ENCODE measurements at regions not wholly inside any gene's neighbourhood (a gene's known extent, or its start where the extent isn't known, plus 50 kb on each side); places are given as distances from the start of the nearest gene placed in this dataset.

DNA sequence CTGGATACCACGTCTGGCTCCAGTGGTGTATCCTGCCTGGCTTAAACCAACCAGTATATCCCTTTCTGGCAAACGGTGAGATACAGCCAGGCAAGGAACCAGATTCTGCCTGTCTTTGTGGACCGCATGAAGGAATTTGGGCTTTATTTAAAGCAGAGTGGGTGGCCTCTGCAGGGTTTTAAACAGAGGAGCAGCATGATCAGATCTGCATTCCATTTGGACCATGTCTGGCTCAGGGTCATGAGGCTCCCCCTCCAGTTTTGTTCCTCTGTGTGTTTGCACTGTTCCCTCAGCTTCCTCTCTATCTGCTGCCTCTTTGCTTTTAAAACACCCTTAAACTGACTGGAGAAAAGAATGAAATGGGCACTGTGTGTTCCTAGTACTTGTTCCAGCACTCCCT, 195.0 kb downstream of the GIPC2 start:
- TF ChIP-seq, protein P1, sequence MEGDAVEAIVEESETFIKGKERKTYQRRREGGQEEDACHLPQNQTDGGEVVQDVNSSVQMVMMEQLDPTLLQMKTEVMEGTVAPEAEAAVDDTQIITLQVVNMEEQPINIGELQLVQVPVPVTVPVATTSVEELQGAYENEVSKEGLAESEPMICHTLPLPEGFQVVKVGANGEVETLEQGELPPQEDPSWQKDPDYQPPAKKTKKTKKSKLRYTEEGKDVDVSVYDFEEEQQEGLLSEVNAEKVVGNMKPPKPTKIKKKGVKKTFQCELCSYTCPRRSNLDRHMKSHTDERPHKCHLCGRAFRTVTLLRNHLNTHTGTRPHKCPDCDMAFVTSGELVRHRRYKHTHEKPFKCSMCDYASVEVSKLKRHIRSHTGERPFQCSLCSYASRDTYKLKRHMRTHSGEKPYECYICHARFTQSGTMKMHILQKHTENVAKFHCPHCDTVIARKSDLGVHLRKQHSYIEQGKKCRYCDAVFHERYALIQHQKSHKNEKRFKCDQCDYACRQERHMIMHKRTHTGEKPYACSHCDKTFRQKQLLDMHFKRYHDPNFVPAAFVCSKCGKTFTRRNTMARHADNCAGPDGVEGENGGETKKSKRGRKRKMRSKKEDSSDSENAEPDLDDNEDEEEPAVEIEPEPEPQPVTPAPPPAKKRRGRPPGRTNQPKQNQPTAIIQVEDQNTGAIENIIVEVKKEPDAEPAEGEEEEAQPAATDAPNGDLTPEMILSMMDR (conservative IDR thresholded peaks at IDR 0.05; ENCODE audit: low read depth, low read length) = no peak
- TF ChIP-seq EZH2phosphoT487 (IDR thresholded peaks at IDR 0.05; ENCODE audit: borderline replicate concordance, low read length) (no peak), EZH2 (IDR thresholded peaks at IDR 0.05; ENCODE audit: low read length, unreplicated experiment) (no peak)
- Histone ChIP-seq H3K4me2 (ENCODE audit: low read length) (no peak overlapping the region), H3K9ac (ENCODE audit: low read length) (no peak overlapping the region), H3F3A (ENCODE audit: low read length, unreplicated experiment) (peaks cover 10% of the 10 kb centered on the region), H3K36me3 (ENCODE audit: low read depth, low read length) (peaks cover 5% of the 10 kb centered on the region; the same call in 1 of the 2 replicates), H3K27ac (ENCODE audit: low read length) (no peak overlapping the region), H4K20me1 (ENCODE audit: low read length) (no peaks in the 10 kb centered on the region), H3K4me3 (ENCODE audit: low read length) (no peak overlapping the region), H3K79me2 (ENCODE audit: low read length) (no peaks in the 10 kb centered on the region), H3K27me3 (ENCODE audit: low read length) (no peaks in the 10 kb centered on the region), H3K4me1 (ENCODE audit: insufficient read depth, low read length) (peaks cover 35% of the 10 kb centered on the region), H3K9me2 (replicated peaks; ENCODE audit: low read length) (no peaks in the 10 kb centered on the region), H3K9me3 (ENCODE audit: low read length) (no peaks in the 10 kb centered on the region), H2AFZ (ENCODE audit: low read length) (peak overlapping the region; percentile 5; the same call in 1 of the 2 replicates)
- intact Hi-C loops (cut with micrococcal nuclease) = no loop called here
- no TSS peak for BruUV-seq (replicated peaks)
- POLR2A ChIA-PET (ENCODE audit: unreplicated experiment) = no interaction called here
- no peak for DNase-seq
- ATAC-seq = no peak
- CTCF ChIA-PET = no interaction called here

DNA sequence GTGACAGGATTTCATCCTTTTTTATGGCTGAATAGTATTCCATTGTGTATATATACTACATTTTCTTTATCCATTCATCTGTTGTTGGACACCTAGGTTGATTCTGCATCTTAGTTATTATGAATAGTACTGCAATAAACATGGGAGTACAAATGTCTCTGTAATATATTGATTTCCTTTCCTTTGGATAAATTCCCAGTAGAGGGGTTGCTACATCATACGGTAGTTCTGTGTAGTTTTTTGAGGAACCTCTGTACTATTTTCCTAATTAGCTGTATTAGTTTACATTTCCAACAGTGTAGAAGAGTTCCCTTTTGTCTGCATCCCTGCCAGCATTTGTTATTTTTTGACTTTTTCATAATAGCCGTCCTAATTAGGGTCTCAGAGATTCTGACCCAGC, 201.3 kb downstream of the GIPC2 start:
- POLR2A ChIA-PET (ENCODE audit: unreplicated experiment) = no interaction called here
- Histone ChIP-seq H3K4me3 (ENCODE audit: low read length) (no peak overlapping the region), H3K4me1 (ENCODE audit: insufficient read depth, low read length) (0 out of 2 replicates have a peak, but pooled peaks cover 2% of the 10 kb centered on the region), H3K9me2 (replicated peaks; ENCODE audit: low read length) (no peaks in the 10 kb centered on the region), H3K27ac (ENCODE audit: low read length) (no peak overlapping the region), H3K9me3 (ENCODE audit: low read length) (no peaks in the 10 kb centered on the region), H3F3A (ENCODE audit: low read length, unreplicated experiment) (no peaks in the 10 kb centered on the region), H3K27me3 (ENCODE audit: low read length) (no peaks in the 10 kb centered on the region), H4K20me1 (ENCODE audit: low read length) (no peaks in the 10 kb centered on the region), H3K4me2 (ENCODE audit: low read length) (no peak overlapping the region), H3K36me3 (ENCODE audit: low read depth, low read length) (peaks cover 11% of the 10 kb centered on the region), H3K79me2 (ENCODE audit: low read length) (no peaks in the 10 kb centered on the region), H2AFZ (ENCODE audit: low read length) (no peak overlapping the region), H3K9ac (ENCODE audit: low read length) (no peak overlapping the region)
- CTCF ChIA-PET = no interaction called here
- no TSS peak for BruUV-seq (replicated peaks)
- no peak for ATAC-seq
- no peak for TF ChIP-seq EZH2phosphoT487 (IDR thresholded peaks at IDR 0.05; ENCODE audit: borderline replicate concordance, low read length)
- no peak for TF ChIP-seq EZH2 (IDR thresholded peaks at IDR 0.05; ENCODE audit: low read length, unreplicated experiment)
- TF ChIP-seq, protein P1 (conservative IDR thresholded peaks at IDR 0.05; ENCODE audit: low read depth, low read length) = no peak
- DNase-seq = no peak
- intact Hi-C loops (cut with micrococcal nuclease) = no loop called here

DNA sequence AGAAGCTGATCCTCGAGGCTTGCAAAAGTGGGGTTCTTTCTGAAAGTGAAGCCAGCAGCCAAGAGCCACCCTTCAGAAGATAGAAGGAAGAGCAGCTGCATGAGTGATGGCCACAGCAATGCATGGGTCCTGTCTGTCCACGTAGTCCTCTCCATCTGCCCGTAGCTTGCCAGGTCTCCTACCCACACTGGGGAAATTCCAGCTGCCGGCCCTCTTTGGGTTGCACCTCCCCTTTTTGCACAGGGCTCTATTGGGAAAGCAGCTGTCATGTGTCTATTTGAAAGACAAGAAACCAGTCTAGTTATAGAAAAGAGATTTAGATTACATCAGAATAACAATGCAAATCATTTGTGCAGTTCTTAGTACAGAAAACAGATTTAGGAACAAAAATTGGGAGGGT, 204.4 kb downstream of the GIPC2 start:
- H4K20me1 ChIP-seq (ENCODE audit: low read length) = no peaks in the 10 kb centered on the region
- ATAC-seq (no peak), DNase-seq (no peak)
- H3K4me2 ChIP-seq (ENCODE audit: low read length) = no peak overlapping the region
- peaks cover 11% of the 10 kb centered on the region for H3K36me3 ChIP-seq (ENCODE audit: low read depth, low read length)
- no peak overlapping the region for H2AFZ ChIP-seq (ENCODE audit: low read length)
- H3K4me3 ChIP-seq (ENCODE audit: low read length) = no peak overlapping the region
- intact Hi-C loops (cut with micrococcal nuclease) = loop anchor here (5.0 kb wide), 1 partner anchor 118 kb away; no protein-coding TSS in a partner anchor
- TF ChIP-seq EZH2phosphoT487 (IDR thresholded peaks at IDR 0.05; ENCODE audit: borderline replicate concordance, low read length) (no peak), EZH2 (IDR thresholded peaks at IDR 0.05; ENCODE audit: low read length, unreplicated experiment) (no peak)
- TF ChIP-seq, protein P1 (conservative IDR thresholded peaks at IDR 0.05; ENCODE audit: low read depth, low read length) = no peak
- no peak overlapping the region for H3K27ac ChIP-seq (ENCODE audit: low read length)
- no peaks in the 10 kb centered on the region for H3K9me2 ChIP-seq (replicated peaks; ENCODE audit: low read length)
- H3K9ac ChIP-seq (ENCODE audit: low read length) = no peak overlapping the region
- H3K9me3 ChIP-seq (ENCODE audit: low read length) = no peaks in the 10 kb centered on the region
- no peaks in the 10 kb centered on the region for H3K79me2 ChIP-seq (ENCODE audit: low read length)
- BruUV-seq (replicated peaks) = no TSS peak
- H3K4me1 ChIP-seq (ENCODE audit: insufficient read depth, low read length) = peaks cover 19% of the 10 kb centered on the region
- peaks cover 5% of the 10 kb centered on the region for H3F3A ChIP-seq (ENCODE audit: low read length, unreplicated experiment)
- no peaks in the 10 kb centered on the region for H3K27me3 ChIP-seq (ENCODE audit: low read length)
- POLR2A ChIA-PET (ENCODE audit: unreplicated experiment) = no interaction called here
- CTCF ChIA-PET = no interaction called here

Measured in PC-3 (cell line).